AG04450 (cell line): ENCODE measurements at regions not wholly inside any gene's neighbourhood (a gene's known extent, or its start where the extent isn't known, plus 50 kb on each side); places are given as distances from the start of the nearest gene placed in this dataset.

ENCODE experiments used
- CTCF ChIA-PET: fragments of 300-600, 350-600 bp; formaldehyde crosslinking; extraction: SDS; loops from one replicate; lab custom pipeline; 2022; ENCODE audit warnings: antibody characterized with exemption, inconsistent platforms; lab: Charles Lee
- POLR2A ChIA-PET: fragments of 350-600 bp; formaldehyde crosslinking; extraction: SDS; loops from one replicate; lab custom pipeline; 2021; ENCODE audit warnings: antibody characterized with exemption, inconsistent platforms; lab: Yijun Ruan, JAX
- DNase-seq: peaks from one replicate; pipeline ENCODE4 v3.0.0-alpha.2; 2011; ENCODE audit warnings: low read depth, low spot score
- H3K27ac ChIP-seq: one replicate; pipeline ENCODE4 v1.5.1; 2012; ENCODE audit warnings: low read depth, low read length, control low read depth
- H3K27me3 ChIP-seq: one replicate; pipeline ENCODE4 v1.6.0; 2012; ENCODE audit warnings: low read length; ENCODE audit not compliant: control insufficient read depth, insufficient read depth
- H3K4me3 ChIP-seq: 2 replicates; pipeline ENCODE4 v1.5.1; 2011; ENCODE audit warnings: mild to moderate bottlenecking, low read depth, low read length, control low read depth
- H3K9me3 ChIP-seq: 2 replicates; pipeline ENCODE4 v1.5.1; 2012; ENCODE audit warnings: low read length; ENCODE audit not compliant: control insufficient read depth, insufficient read depth
- TF ChIP-seq, protein P1 (sequence below): IDR thresholded peaks from 2 replicates; pipeline ENCODE4 v1.5.1; 2011; ENCODE audit warnings: low read depth, low read length, control low read depth, inconsistent platforms

DNA sequence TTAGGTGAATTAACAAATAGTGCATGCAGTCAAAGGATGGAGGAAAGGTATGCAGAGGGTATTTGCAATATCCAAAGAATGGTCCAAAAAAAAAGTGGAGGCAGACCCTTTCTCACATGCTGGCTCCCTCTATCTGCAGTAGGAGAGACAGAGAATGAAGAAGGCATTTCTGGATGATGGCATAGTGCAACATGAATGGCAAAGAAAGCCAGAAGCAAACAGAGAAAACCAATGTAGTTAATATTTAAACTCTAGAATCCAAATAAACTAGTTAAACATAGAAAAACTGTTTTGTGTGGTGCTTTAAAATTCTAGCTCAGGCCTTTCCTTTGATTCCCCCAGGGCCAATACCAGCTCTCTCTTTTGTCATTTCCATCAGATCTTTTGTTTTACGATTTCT is 403.1 kb upstream of the WWC1 start:
- H3K9me3 ChIP-seq: no peaks in the 10 kb centered on the region
- CTCF ChIA-PET: interaction anchor here (0.6 kb wide), 1 partner anchor 503 kb away, joined by 3 read pairs; no protein-coding TSS in a partner anchor
- DNase-seq: no peak
- H3K27ac ChIP-seq: no peak overlapping the region
- POLR2A ChIA-PET: no interaction called here
- H3K27me3 ChIP-seq: peaks cover 2% of the 10 kb centered on the region
- TF ChIP-seq, protein P1, sequence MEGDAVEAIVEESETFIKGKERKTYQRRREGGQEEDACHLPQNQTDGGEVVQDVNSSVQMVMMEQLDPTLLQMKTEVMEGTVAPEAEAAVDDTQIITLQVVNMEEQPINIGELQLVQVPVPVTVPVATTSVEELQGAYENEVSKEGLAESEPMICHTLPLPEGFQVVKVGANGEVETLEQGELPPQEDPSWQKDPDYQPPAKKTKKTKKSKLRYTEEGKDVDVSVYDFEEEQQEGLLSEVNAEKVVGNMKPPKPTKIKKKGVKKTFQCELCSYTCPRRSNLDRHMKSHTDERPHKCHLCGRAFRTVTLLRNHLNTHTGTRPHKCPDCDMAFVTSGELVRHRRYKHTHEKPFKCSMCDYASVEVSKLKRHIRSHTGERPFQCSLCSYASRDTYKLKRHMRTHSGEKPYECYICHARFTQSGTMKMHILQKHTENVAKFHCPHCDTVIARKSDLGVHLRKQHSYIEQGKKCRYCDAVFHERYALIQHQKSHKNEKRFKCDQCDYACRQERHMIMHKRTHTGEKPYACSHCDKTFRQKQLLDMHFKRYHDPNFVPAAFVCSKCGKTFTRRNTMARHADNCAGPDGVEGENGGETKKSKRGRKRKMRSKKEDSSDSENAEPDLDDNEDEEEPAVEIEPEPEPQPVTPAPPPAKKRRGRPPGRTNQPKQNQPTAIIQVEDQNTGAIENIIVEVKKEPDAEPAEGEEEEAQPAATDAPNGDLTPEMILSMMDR: no peak
- no peak overlapping the region for H3K4me3 ChIP-seq

DNA sequence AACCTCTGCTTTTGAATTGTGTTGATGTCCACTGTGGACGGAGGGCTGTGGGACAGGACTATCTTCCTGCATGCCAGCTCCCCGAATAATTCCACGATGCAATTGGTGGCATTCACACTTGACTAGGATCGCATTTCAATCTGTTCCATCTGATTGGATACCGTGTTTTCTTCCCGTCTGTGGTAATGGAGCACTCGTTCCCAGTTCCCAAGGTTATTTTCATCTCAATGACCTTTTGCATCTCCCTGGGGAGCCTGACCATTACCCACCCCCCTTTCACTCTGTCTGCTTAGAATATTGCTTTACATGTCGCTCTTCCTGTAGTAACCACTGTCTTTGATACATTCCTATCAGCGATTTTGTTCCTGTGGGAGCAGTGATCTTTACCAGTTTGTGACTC is 402.2 kb upstream of the WWC1 start:
- no peak for DNase-seq
- CTCF ChIA-PET: no interaction called here
- POLR2A ChIA-PET: no interaction called here
- Histone ChIP-seq H3K4me3 (no peak overlapping the region), H3K27me3 (no peaks in the 10 kb centered on the region), H3K27ac (no peak overlapping the region), H3K9me3 (no peaks in the 10 kb centered on the region)
- TF ChIP-seq, protein P1: no peak

DNA sequence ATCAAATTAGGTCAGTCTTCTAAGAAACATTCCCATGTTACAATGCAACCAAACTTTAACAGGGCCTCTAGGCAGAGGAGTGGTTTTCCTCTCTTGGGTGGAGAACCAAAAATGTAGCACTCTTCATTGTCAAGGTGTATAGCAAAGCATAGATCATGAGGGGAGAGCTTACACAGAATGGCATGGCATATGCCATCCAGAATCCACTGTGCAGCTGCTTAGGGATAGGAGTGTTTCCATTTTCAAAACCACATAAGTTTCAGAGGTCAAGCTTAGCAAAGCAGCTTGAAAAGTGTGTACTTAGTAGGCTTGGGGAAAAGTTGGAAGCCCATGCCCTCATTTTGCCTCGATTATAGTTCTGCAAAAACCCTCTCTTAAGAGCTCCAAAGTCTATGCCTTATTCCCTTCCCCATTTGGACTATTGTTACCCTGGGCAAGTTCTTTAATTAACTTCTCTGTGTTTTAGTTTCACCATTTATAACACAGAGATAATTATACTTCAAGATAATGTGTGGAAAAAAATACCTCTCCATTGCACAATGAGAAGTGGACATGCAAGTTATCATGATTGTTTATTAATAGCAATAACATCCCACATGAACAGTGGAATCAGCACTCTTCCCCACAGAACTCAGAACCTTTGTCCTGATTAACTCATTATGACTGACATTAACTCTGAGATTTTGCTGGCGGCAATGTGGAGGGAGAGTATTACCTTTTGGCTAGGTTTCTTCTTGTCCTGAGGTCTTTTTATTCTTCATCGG is 398.9 kb upstream of the WWC1 start:
- Histone ChIP-seq H3K27me3 (no peaks in the 10 kb centered on the region), H3K4me3 (no peak overlapping the region), H3K9me3 (no peaks in the 10 kb centered on the region), H3K27ac (no peak overlapping the region)
- POLR2A ChIA-PET: no interaction called here
- TF ChIP-seq, protein P1: no peak
- CTCF ChIA-PET: no interaction called here
- DNase-seq: no peak

DNA sequence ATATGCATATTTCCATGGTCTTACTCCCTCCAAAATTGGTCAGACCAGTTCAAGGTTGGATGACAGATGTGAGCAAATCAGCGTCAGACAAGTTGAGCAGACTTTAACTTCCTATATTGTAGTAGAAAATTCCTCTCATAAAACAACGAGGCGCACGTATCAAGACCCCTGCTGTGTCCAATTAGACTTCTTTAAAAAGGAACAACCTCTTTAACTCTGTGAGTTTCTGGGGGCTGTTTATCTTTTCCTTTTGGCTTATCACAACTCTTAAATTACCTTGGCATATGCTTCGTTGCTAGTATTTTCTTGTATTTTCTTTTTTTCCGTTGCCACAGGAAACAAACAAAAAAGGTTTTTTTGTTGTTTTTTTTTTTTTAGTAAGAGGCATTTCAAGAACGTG is 398.2 kb upstream of the WWC1 start:
- POLR2A ChIA-PET: no interaction called here
- Histone ChIP-seq H3K4me3 (no peak overlapping the region), H3K27ac (no peak overlapping the region), H3K9me3 (no peaks in the 10 kb centered on the region), H3K27me3 (no peaks in the 10 kb centered on the region)
- CTCF ChIA-PET: no interaction called here
- TF ChIP-seq, protein P1: no peak
- DNase-seq: no peak

DNA sequence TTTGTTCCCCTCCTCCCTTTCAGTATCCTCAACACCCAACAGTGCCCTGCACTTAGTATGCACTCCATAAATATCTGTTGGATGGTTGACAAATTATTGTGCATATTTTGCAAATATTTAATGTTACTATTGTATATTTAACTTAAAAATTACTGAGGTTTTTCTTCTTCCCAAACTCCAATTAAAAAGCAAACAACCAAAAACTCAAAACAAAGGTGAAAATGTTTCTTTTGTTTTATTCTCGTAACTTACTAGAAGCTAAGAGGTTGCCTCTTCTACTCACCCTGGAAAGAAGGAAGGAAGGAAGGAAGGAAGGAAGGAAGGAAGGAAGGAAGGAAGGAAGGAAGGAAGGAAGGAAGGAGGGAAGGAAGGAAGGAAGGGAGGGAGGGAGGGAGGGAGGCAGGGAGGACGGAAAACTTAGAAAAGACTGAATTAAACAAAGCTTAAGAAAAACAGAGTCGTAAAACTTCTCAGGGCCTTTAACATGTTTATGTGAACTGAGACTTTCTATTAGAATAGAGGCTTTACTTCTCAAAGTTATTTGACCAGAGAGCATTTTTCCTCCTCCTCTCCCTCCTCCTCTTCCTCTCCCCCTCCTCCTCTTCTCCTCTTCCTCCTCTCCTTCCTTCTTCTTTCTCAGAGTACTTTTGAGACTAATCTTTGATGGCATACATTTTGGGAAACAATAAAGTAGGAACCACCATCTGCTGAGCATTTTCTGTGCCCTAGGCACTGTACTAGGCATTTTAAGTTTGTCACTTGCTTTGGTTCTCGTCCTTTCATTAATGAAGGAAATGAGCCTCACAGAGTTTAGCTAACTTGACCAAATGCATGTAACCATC is 396.6 kb upstream of the WWC1 start:
- H3K27me3 ChIP-seq: no peaks in the 10 kb centered on the region
- POLR2A ChIA-PET: no interaction called here
- no peak overlapping the region for H3K27ac ChIP-seq
- DNase-seq: no peak
- no peak overlapping the region for H3K4me3 ChIP-seq
- no peaks in the 10 kb centered on the region for H3K9me3 ChIP-seq
- TF ChIP-seq, protein P1: no peak
- CTCF ChIA-PET: interaction anchor here (0.6 kb wide), 1 partner anchor 325 kb away, joined by 4 read pairs; no protein-coding TSS in a partner anchor
